ENCODE measurements at regions not wholly inside any gene's neighbourhood (a gene's known extent, or its start where the extent isn't known, plus 50 kb on each side); places are given as distances from the start of the nearest gene placed in this dataset.

DNA sequence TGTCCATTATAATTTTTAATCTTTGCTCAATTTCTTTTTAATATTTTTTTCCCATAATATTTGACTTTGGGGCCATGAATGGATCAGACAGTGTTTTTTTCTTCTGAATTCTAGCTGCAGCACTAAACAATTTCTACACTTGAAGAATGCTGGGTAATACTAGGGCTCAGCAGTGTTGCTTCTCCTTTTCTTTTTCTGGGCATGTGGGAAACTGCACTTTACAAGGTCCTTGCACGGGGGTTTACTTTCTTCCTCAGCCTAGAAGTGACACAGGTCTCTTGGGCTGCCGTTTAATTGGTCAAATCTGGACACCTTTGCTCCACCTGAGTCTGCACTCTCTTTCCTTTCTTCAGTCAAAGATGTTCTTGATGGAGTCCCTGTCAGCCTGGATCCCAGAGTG lies 135.4 kb upstream of the APCDD1 start:
- FAIRE-seq (no peak), DNase-seq (ENCODE audit: insufficient read length, low spot score) (no peak)
- TF ChIP-seq CTCF (IDR thresholded peaks at IDR 0.05; ENCODE audit: insufficient read depth, missing control alignments) = no peak

DNA sequence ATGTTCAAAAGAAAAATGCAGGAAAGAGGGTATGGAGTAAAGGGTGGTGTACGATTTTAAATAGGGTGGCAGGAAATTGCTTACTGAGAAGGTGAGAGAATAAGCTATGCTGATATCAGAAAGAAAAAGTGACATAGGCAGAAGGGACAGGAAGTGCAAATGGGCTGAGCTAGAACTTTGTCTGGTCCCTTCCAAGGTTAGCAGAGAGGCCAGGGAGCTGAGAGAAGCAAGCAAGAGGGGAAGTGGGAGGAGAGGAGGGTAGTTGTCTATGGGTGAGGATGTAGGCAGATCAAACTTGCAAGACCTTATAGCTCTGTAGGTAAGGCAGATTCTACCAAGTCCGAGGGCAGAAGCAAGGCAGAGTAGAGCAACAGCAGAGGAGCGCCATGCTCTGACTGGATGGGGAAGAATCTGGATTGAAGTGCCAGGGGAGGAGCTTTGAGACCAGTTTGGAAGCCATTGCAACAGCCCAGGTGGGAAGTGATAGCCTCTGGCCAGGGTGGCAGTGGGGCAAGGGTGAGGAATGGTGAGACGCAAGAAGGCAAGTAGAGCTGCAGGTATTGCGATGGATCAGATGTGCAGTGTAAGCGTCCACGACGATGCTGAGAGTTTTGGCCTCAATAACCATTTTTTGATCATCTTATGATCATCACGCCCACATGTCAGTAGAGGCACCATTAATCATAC lies 134.4 kb upstream of the APCDD1 start:
- TF ChIP-seq CTCF (IDR thresholded peaks at IDR 0.05; ENCODE audit: insufficient read depth, missing control alignments) = no peak
- DNase-seq (ENCODE audit: insufficient read length, low spot score) (no peak), FAIRE-seq (no peak)

- FAIRE-seq (no peak), DNase-seq (ENCODE audit: insufficient read length, low spot score) (no peak)
- TF ChIP-seq CTCF (IDR thresholded peaks at IDR 0.05; ENCODE audit: insufficient read depth, missing control alignments) = no peak
Observed at GRCh38 chr18:10320791-10321190, 133.6 kb upstream of the APCDD1 start.

- DNase-seq (ENCODE audit: insufficient read length, low spot score) = no peak
- FAIRE-seq = no peak
- no peak for TF ChIP-seq CTCF (IDR thresholded peaks at IDR 0.05; ENCODE audit: insufficient read depth, missing control alignments)
Observed at GRCh38 chr18:10321576-10321975, 132.9 kb upstream of the APCDD1 start.

GRCh38 chr18:10322004-10322403 lies 132.4 kb upstream of the APCDD1 start:
- no peak for TF ChIP-seq CTCF (IDR thresholded peaks at IDR 0.05; ENCODE audit: insufficient read depth, missing control alignments)
- FAIRE-seq = no peak
- DNase-seq (ENCODE audit: insufficient read length, low spot score) = no peak

DNA sequence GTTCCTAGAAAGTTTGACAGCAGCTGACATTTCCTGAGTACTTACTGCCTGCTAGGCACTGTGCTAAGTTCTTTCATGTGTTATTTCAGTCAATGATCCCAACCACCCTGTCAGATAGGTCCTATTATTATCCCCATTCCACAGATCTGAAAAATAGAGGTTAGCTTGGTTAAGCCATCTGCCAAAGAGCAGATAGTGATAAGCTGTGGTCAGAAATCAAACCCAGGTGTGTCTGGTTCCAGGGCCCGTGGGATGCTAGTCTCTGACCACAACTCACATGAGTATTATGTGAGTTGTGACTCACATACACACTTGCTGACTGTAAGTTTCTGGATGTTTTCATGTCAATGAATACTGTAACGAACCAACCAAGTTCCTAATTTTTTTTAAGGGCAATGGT lies 132.0 kb upstream of the APCDD1 start:
- no peak for TF ChIP-seq CTCF (IDR thresholded peaks at IDR 0.05; ENCODE audit: insufficient read depth, missing control alignments)
- FAIRE-seq (no peak), DNase-seq (ENCODE audit: insufficient read length, low spot score) (no peak)

- FAIRE-seq = peak; percentile 91
- peak; percentile 45 for DNase-seq (ENCODE audit: insufficient read length, low spot score)
- TF ChIP-seq CTCF (IDR thresholded peaks at IDR 0.05; ENCODE audit: insufficient read depth, missing control alignments) = no peak
Observed at GRCh38 chr18:10329101-10329500, 125.3 kb upstream of the APCDD1 start.

Data from D721Med (cell line).